HG03045 (cell line): ENCODE measurements at regions not wholly inside any gene's neighbourhood (a gene's known extent, or its start where the extent isn't known, plus 50 kb on each side); places are given as distances from the start of the nearest gene placed in this dataset.

Experiments used
- ATAC-seq: cut with Tn5 transposase; IDR thresholded peaks from one replicate; pipeline ENCODE4 v1.9.1; 2021; ENCODE audit warnings: mild to moderate bottlenecking, moderate library complexity; ENCODE audit not compliant: unreplicated experiment

- ATAC-seq, result no peak
These were observed 293.6 kb downstream of the SOX11 start for GRCh38 chr2:5985536-5986385.

GRCh38 chr2:5986801-5987787 lies 294.9 kb downstream of the SOX11 start:
- ATAC-seq, result no peak

GRCh38 chr2:5988120-5988519 lies 295.9 kb downstream of the SOX11 start:
- no peak for ATAC-seq

- no peak for ATAC-seq
These were observed 297.9 kb downstream of the SOX11 start for GRCh38 chr2:5990086-5990485.

- no peak for ATAC-seq
These were observed 299.3 kb downstream of the SOX11 start for GRCh38 chr2:5991305-5991968.

GRCh38 chr2:5995832-5996231 lies 303.6 kb downstream of the SOX11 start:
- ATAC-seq, result no peak

GRCh38 chr2:6008186-6008585 lies 316.0 kb downstream of the SOX11 start:
- no peak for ATAC-seq

GRCh38 chr2:6008726-6009125 lies 316.5 kb downstream of the SOX11 start:
- ATAC-seq, result no peak

- no peak for ATAC-seq
These were observed 318.0 kb downstream of the SOX11 start for GRCh38 chr2:6010163-6010562.

- no peak for ATAC-seq
These were observed 319.7 kb downstream of the SOX11 start for GRCh38 chr2:6011921-6012320.

GRCh38 chr2:6017736-6018286 lies 325.6 kb downstream of the SOX11 start:
- no peak for ATAC-seq

GRCh38 chr2:6024229-6024628 lies 332.0 kb downstream of the SOX11 start:
- no peak for ATAC-seq

- no peak for ATAC-seq
These were observed 332.6 kb downstream of the SOX11 start for GRCh38 chr2:6024784-6025183.

- ATAC-seq, result no peak
These were observed 333.2 kb downstream of the SOX11 start for GRCh38 chr2:6025391-6025790.

- ATAC-seq, result no peak
These were observed 334.9 kb downstream of the SOX11 start for GRCh38 chr2:6027066-6027465.

- no peak for ATAC-seq
These were observed 339.1 kb downstream of the SOX11 start for GRCh38 chr2:6031200-6031867.

- ATAC-seq, result no peak
These were observed 344.0 kb downstream of the SOX11 start for GRCh38 chr2:6036211-6036610.

- no peak for ATAC-seq
These were observed 351.1 kb downstream of the SOX11 start for GRCh38 chr2:6043238-6043637.

GRCh38 chr2:6052649-6053048 lies 360.5 kb downstream of the SOX11 start:
- ATAC-seq, result no peak

- no peak for ATAC-seq
These were observed 361.6 kb downstream of the SOX11 start for GRCh38 chr2:6053743-6054142.
